Dedifferentiated amniotic fluid mesenchymal stem cell (primary cell): ENCODE measurements at regions not wholly inside any gene's neighbourhood (a gene's known extent, or its start where the extent isn't known, plus 50 kb on each side); places are given as distances from the start of the nearest gene placed in this dataset.
A peak's percentile ranks its signal among the peaks of the same experiment; 100 is the strongest.

Experiments
- DNase-seq: peaks from one replicate; pipeline ENCODE4 v3.0.0-alpha.2; 2016; ENCODE audit errors: extremely low spot score

DNA sequence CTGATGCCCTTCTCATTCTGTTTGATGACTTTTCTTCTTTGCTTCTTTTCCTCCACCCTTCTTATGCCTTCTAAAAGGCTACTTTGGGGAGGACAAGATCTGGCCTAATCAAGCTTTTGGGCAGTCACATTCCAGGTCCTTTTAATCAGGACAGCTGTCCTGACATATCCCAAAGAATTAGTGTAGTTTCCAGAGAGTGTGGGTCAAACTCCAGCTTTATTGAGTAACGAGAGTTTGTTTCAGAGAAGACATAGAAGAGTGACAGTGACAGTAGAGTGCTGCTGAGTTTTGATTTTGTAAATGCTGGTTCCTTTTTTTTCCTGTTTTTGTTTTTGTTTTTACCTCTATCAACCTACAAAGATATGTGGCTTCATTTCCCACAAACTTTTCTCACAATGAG lies 158.4 kb upstream of the SESN3 start:
- DNase-seq: no peak

DNA sequence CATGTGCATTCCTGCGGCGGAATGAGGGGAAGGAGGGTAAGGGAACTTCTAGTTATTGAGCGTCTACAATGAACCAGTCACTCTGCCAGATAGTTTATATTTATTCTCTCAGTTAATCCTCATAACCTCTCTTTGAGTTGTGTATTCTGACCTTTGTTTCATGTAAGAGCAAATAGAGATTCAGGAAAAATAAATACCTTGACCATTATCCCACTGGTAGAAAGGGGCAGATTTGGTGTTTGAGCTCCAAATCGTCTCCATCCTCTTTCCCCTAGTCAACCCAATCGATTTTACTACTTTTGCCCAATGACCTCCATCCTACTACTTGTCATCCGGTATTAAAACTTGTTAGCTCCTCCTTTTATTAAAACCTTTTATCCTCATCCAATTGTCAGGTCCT lies 157.1 kb upstream of the SESN3 start:
- no peak for DNase-seq

DNA sequence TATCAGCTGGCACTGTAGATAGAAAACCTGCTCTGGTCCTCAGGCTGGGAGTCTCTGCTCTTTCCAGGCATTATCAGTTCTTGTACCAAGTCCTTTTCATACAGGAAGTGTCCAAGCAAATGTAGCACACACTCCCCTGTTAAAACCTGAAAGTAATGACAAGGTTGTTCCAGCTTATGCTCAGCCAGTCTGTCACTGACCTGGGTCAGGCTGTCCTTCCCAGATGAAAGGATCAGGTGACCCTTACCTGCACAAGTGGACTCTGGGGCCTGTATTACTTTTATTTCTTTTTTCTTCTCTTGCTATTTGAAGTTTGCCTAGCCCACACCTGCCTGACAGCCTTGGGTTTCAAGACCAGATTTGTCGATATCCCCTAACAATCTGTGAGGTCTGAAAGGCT lies 156.3 kb upstream of the SESN3 start:
- DNase-seq: no peak

DNA sequence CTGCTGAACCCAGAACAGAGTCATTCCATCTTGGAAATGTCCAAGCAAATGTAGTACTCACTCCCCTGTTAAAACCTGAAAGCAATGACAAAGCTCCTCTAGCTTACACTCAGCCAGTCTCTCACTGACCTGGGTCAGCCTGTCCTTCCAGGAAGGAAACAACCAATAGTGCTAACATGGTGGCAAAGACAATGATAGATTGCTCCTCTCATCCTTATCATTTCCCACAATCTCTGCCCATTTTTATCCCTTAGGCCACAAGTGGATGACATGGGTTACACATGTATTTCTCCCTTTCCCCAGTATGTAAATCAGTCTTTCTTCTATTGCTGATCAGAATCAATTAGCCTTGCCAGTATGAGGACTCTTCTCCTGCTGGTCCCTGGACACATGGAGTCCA lies 154.6 kb upstream of the SESN3 start:
- no peak for DNase-seq

DNA sequence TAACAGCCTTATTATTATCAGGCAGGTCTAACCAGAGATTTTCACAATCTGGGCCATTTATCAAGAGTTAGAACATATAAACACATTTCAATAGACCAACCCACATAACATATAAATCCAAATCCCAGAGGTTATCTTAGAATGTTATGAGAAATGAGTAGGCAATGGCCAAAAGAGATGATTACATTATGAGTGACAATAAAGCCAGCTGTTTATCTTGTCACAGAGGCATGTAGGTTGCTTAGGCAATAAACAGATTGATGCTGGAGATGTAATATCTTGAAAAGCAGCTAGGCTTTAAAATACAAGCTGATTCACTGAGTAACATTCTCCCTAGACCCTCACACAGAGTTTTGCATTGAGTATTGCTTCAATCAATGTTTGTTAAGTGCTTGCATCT lies 148.5 kb upstream of the SESN3 start:
- DNase-seq: no peak

GRCh38 chr11:95378789-95379188 lies 147.8 kb upstream of the SESN3 start:
- no peak for DNase-seq

GRCh38 chr11:95378111-95378510 lies 147.1 kb upstream of the SESN3 start:
- no peak for DNase-seq

GRCh38 chr11:95375886-95376285 lies 144.9 kb upstream of the SESN3 start:
- peak; percentile 91 for DNase-seq

DNA sequence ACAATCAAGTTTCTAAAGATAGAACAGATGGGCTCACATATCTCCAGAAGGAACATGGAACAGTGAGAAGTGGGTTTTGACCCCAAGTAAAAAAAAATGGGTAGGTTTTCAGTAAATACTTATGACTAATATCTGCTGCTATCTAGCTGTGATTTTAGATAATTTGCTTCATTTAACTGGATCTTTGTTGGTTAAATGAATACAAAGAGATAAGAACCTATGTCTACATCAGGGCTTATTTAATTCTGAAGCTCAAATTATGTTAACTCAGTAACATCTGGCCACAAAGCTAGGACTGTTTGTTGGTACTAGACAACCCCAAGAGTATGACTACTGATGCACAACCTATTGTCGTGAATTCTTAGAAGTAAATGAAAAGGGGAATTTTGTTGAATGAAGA lies 144.4 kb upstream of the SESN3 start:
- no peak for DNase-seq

DNA sequence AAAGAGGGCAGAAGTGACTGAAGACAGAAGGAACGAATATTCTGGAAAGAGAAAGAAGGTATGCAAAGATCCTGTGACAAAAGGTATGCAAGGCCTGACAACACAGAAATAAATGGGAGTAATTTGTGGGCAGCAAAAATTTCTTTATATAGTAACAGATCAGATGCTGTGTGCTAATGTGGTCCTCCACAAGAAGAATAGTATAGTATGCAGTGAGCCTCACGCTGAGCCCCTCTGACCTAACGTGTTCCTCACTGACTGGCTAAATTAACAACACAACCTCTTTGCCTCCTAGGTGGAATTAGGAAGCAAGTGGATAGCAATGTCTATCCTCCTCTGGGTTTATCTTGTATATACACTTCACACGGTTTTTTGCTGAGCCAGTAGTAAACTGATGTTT lies 143.1 kb upstream of the SESN3 start:
- no peak for DNase-seq

DNA sequence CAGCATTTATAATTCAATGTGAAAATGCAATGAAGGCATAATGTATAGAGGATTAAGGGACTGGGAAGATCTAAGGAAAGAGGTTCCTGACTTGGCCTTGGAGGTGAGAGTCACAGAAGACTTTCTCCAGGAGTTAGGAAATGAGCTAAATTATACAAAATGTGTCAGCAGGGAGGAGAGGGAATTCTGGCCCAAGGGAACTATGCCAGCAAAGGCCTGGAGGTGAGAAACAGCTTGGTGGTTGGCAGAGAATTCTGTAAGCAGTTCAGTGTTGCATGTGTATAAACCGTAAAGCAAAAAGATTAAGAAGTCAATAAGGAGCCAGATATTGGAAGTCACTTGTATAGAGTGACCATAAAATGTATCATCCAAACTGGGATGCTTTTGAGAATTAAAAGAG lies 142.2 kb upstream of the SESN3 start:
- no peak for DNase-seq

DNA sequence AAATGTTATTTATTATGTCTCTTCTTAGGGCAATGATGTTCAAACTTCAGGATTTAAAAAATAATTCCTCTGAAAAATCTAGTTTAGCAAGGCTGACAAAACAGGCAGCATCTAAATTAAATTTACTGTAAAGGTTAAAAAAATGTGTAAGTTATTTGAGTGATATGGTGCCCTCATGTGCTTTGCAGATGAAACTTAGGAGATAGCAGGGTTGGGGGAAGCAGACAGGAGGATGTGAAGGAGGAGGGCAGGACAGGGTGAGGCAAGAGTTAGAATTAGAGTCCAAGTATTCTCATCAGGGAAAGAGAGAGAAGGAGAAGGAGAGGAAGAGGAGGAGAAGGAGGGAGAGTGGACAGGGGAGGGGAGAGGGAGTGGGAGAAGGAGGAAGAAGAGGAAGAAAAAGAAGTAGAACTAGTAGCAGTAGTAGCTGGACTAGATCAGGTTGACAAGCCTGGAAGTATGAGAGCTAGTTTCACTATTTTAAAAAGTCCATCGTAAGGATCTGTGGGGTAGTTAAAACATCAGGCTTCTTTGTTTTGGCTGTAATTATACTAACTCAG lies 141.2 kb upstream of the SESN3 start:
- DNase-seq: no peak

GRCh38 chr11:95371153-95371552 lies 140.2 kb upstream of the SESN3 start:
- no peak for DNase-seq

- no peak for DNase-seq
Observed at GRCh38 chr11:95367726-95368125, 136.7 kb upstream of the SESN3 start.

DNA sequence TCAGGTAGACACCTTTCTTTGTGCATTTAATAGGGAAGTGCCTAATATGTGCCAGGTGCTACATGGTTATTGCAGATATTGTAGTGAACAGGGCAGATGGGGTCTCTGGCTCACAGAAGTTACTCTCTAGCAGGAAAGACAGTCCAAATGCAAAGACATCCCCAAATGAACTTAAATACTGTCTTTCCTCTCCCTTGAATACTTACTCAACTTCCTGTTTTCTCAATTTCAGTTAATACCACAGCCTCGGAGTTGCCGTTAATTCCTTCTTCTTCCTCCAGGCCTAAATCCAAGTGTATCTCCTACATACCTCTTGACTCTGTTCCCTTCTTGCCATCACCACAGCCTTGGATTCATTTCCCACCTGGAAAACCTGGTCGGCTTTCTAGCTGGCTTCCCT lies 134.3 kb upstream of the SESN3 start:
- no peak for DNase-seq

GRCh38 chr11:95364324-95365295 lies 133.6 kb upstream of the SESN3 start:
- no peak for DNase-seq

DNA sequence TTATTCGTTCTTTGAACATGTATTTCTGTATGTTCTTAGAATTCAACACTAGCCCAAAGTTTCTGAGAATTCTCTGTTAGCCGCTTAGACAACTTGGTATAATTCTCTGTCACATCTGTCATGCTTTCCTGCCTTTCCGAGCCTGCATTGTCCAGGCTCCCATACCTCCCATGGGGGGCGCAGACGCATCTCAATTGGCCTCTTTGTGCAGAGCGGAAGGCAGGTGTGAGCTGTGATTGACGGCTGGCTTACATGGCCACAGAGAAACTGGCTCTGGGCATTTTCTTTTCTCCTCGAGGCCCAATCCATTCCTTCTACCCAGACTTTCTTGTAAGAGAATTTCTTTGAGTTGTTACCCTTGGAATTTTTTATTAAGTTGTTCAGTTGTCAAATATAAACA lies 132.7 kb upstream of the SESN3 start:
- DNase-seq: no peak

- DNase-seq: no peak
Observed at GRCh38 chr11:95363164-95363563, 132.2 kb upstream of the SESN3 start.

DNA sequence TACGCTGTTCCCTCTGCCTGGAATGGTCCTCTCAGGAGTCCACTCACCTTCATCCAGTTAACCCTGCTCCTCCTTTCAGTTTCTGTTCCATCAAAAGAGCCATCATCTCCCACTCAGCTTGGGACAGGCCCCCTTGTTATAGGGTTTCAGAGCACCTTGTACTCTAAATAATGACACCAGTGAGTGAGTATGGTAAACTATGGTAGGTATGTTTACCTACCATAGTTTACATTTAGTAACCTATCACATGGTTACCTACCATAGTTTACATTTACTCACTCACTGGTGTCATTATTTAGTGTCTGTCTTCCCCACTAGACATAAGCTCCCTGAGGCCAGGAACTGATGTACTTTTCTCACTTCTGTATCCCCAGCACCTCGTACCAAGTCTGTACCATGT lies 130.2 kb upstream of the SESN3 start:
- DNase-seq: no peak

DNA sequence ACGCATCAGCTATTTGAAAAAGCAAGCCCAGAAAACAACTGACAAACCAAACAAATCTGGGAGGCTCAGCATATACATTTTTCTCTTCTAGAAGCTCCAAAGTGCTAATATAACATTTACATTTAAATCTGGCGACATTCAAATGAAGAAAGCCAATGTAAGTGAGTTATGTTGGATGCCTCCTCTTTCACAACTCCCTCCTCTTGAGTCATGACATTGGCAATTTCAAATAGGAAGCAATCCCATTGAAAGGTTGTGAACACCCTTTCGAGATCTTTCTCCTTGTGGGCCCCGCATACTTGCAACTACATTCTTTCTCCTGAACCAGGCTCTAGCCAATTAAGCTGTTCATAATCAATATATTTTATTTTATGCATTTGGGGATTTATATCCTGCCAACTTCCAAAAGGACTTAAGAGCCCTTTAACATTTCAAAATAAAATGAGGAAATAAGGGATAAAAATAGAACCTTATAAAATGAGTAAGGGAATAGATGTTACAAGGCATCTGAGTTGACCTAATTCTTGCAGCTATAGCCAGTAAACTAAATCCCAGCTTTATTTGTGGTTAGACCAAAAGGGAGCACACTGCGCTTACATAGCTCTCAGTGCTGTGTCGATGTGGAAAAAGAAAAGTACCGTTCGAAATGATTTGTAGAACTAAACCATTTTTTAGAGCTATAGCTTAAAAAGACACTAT lies 129.5 kb upstream of the SESN3 start:
- no peak for DNase-seq

GRCh38 chr11:95359756-95360155 lies 128.8 kb upstream of the SESN3 start:
- no peak for DNase-seq

DNA sequence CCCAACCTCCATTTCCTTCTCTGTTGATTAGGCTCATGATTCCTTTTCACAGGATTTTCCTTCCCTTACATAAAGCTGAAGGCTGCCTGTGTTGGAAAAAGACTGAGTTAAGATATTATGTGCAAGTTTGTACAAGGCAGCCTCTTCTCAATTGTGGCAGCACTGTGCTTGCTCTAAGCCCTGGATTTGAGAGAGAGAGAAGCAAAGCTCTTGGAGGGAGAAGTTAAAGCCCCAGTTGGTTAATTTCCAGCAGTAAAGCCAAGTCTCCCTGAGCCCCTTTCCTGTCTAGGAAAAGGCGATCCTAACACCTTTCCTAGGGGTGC lies 128.3 kb upstream of the SESN3 start:
- DNase-seq: no peak
